RPMI8226 (cell line): ENCODE measurements at regions not wholly inside any gene's neighbourhood (a gene's known extent, or its start where the extent isn't known, plus 50 kb on each side); places are given as distances from the start of the nearest gene placed in this dataset.

Source experiments
- DNase-seq: peaks from one replicate; pipeline ENCODE4 v3.0.0-alpha.2; 2015

- no peak for DNase-seq
Observed at GRCh38 chrX:45975633-45976032, 569.6 kb downstream of the ZNF674 start.

- DNase-seq, result no peak
Observed at GRCh38 chrX:45972636-45973035, 572.6 kb downstream of the ZNF674 start.

- DNase-seq, result no peak
Observed at GRCh38 chrX:45959567-45959966, 585.7 kb downstream of the ZNF674 start.

GRCh38 chrX:45956191-45956870 lies 588.9 kb downstream of the ZNF674 start:
- DNase-seq, result no peak

GRCh38 chrX:45955661-45956060 lies 589.6 kb downstream of the ZNF674 start:
- DNase-seq, result no peak

- DNase-seq, result no peak
Observed at GRCh38 chrX:45954026-45954425, 591.2 kb downstream of the ZNF674 start.

- DNase-seq, result no peak
Observed at GRCh38 chrX:45952030-45952429, 593.2 kb downstream of the ZNF674 start.

GRCh38 chrX:45935408-45935807 lies 609.8 kb downstream of the ZNF674 start:
- no peak for DNase-seq

GRCh38 chrX:45912316-45912715 lies 632.9 kb downstream of the ZNF674 start:
- no peak for DNase-seq

- DNase-seq, result no peak
Observed at GRCh38 chrX:45907786-45908185, 637.4 kb downstream of the ZNF674 start.

- no peak for DNase-seq
Observed at GRCh38 chrX:45903781-45904201, 641.4 kb downstream of the ZNF674 start.

- DNase-seq, result no peak
Observed at GRCh38 chrX:45900766-45901615, 644.2 kb downstream of the ZNF674 start.

- DNase-seq, result no peak
Observed at GRCh38 chrX:45894864-45895645, 650.2 kb downstream of the ZNF674 start.

GRCh38 chrX:45889471-45889870 lies 655.8 kb downstream of the ZNF674 start:
- no peak for DNase-seq

- DNase-seq, result no peak
Observed at GRCh38 chrX:45888518-45888917, 656.7 kb downstream of the ZNF674 start.

- DNase-seq, result no peak
Observed at GRCh38 chrX:45885931-45886330, 659.3 kb downstream of the ZNF674 start.

- no peak for DNase-seq
Observed at GRCh38 chrX:45879512-45879911, 665.7 kb downstream of the ZNF674 start.

GRCh38 chrX:45876206-45876605 lies 669.0 kb downstream of the ZNF674 start:
- no peak for DNase-seq

GRCh38 chrX:45873781-45874180 lies 671.4 kb downstream of the ZNF674 start:
- DNase-seq, result no peak

GRCh38 chrX:45872480-45872879 lies 671.8 kb upstream of the DIPK2B start:
- DNase-seq, result no peak

GRCh38 chrX:45868425-45868824 lies 667.7 kb upstream of the DIPK2B start:
- no peak for DNase-seq

GRCh38 chrX:45862801-45863200 lies 662.1 kb upstream of the DIPK2B start:
- no peak for DNase-seq

- no peak for DNase-seq
Observed at GRCh38 chrX:45860450-45860849, 659.8 kb upstream of the DIPK2B start.

GRCh38 chrX:45859407-45859806 lies 658.7 kb upstream of the DIPK2B start:
- no peak for DNase-seq
